Vagina (tissue), 2 donors: ENCODE measurements at regions not wholly inside any gene's neighbourhood (a gene's known extent, or its start where the extent isn't known, plus 50 kb on each side); places are given as distances from the start of the nearest gene placed in this dataset.

Experiments used
- CTCF ChIP-seq, 3 experiments: fragments of 450-650 bp in 2 of 3; fragments of 200-600 bp in 1 of 3; sonication (generic) in 1 of 3; IDR thresholded peaks; one replicate each; pipeline ENCODE4 v1.5.1; 2017 to 2019; ENCODE audit warnings: antibody characterized with exemption in 3 of 3, mild to moderate bottlenecking in 2 of 3, moderate library complexity in 2 of 3
- POLR2A ChIP-seq, 2 donors: fragments of 450-650 bp; IDR thresholded peaks; one replicate each; pipeline ENCODE4 v1.6.1; 2017; ENCODE audit warnings: antibody characterized with exemption in 2 of 2, mild to moderate bottlenecking in 2 of 2, moderate library complexity in 2 of 2
- POLR2AphosphoS5 ChIP-seq, 2 donors: sonication (generic); formaldehyde crosslinking; IDR thresholded peaks; one replicate each; pipeline ENCODE4 v1.9.0; 2017; ENCODE audit warnings: antibody characterized with exemption in 2 of 2, mild to moderate bottlenecking in 2 of 2, low read depth in 1 of 2; ENCODE audit not compliant: insufficient read depth in 1 of 2

DNA sequence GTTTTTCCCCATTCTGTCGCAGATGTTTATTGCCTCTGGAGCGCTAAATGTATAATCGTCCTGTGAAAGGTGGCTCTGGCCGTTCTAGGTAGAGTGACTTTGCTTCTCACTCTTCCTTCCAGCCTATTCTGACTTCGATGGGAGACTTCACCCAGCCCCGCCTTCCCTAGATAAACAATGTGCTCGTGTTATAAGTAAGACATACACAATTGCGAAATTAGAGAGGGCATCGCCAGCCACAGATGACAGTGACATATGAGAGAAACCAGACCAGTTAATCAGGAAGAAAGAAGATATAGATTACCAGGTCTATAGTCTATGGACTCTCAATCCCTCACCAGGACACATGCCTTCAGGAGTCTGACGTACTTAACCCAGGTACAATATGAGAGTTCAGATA, 1050.5 kb upstream of the AUTS2 start:
- TF ChIP-seq POLR2A (IDR thresholded peaks at IDR 0.05) (no peak), CTCF (IDR thresholded peaks at IDR 0.05) (no peak), POLR2AphosphoS5 (IDR thresholded peaks at IDR 0.05; ENCODE audit: insufficient read depth in 1 of 2, low read depth in 1 of 2) (no peak)
